ENCODE measurements at regions not wholly inside any gene's neighbourhood (a gene's known extent, or its start where the extent isn't known, plus 50 kb on each side); places are given as distances from the start of the nearest gene placed in this dataset.

GRCh38 chr9:90245661-90246060 is 397.0 kb downstream of the DIRAS2 start:
- no peak for TF ChIP-seq CTCF (IDR thresholded peaks at IDR 0.05; ENCODE audit: control insufficient read depth, extremely low read depth, insufficient read depth)
- no peak for DNase-seq (ENCODE audit: low read depth)
- no peak overlapping the region for H3K4me3 ChIP-seq (ENCODE audit: low read depth, low read length)

GRCh38 chr9:90249094-90249493 is 393.5 kb downstream of the DIRAS2 start:
- no peak for TF ChIP-seq CTCF (IDR thresholded peaks at IDR 0.05; ENCODE audit: control insufficient read depth, extremely low read depth, insufficient read depth)
- H3K4me3 ChIP-seq (ENCODE audit: low read depth, low read length) = no peak overlapping the region
- DNase-seq (ENCODE audit: low read depth) = peak; percentile 63

DNA sequence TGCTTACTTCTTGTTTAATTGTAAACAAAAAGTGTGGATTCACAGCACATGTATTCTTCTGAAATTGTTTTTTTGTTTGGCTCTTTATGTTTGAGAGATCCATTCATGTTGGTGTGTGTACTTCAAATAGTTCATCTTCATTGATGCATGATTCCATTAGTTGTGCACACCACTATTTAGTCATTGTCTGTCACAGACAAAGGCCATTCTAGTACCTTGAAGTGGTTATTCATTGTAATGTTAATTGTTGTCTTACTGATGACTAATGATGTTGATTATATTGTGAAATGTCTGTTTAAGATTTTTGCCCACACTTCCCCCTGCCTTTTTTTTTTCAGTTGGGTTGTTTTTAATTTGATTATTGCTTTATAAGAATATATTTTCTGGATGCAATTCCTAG is 391.3 kb downstream of the DIRAS2 start:
- DNase-seq (ENCODE audit: low read depth) = no peak
- no peak for TF ChIP-seq CTCF (IDR thresholded peaks at IDR 0.05; ENCODE audit: control insufficient read depth, extremely low read depth, insufficient read depth)
- no peak overlapping the region for H3K4me3 ChIP-seq (ENCODE audit: low read depth, low read length)

GRCh38 chr9:90256345-90256744 is 386.3 kb downstream of the DIRAS2 start:
- TF ChIP-seq CTCF (IDR thresholded peaks at IDR 0.05; ENCODE audit: control insufficient read depth, extremely low read depth, insufficient read depth) = no peak
- no peak for DNase-seq (ENCODE audit: low read depth)
- H3K4me3 ChIP-seq (ENCODE audit: low read depth, low read length) = no peak overlapping the region

- H3K4me3 ChIP-seq (ENCODE audit: low read depth, low read length) = no peak overlapping the region
- no peak for DNase-seq (ENCODE audit: low read depth)
- TF ChIP-seq CTCF (IDR thresholded peaks at IDR 0.05; ENCODE audit: control insufficient read depth, extremely low read depth, insufficient read depth) = no peak
These were observed 383.0 kb downstream of the DIRAS2 start for GRCh38 chr9:90259311-90260246.

GRCh38 chr9:90261698-90262097 is 380.9 kb downstream of the DIRAS2 start:
- no peak for DNase-seq (ENCODE audit: low read depth)
- no peak overlapping the region for H3K4me3 ChIP-seq (ENCODE audit: low read depth, low read length)
- no peak for TF ChIP-seq CTCF (IDR thresholded peaks at IDR 0.05; ENCODE audit: control insufficient read depth, extremely low read depth, insufficient read depth)

GRCh38 chr9:90268613-90269012 is 374.0 kb downstream of the DIRAS2 start:
- no peak for DNase-seq (ENCODE audit: low read depth)
- no peak overlapping the region for H3K4me3 ChIP-seq (ENCODE audit: low read depth, low read length)
- no peak for TF ChIP-seq CTCF (IDR thresholded peaks at IDR 0.05; ENCODE audit: control insufficient read depth, extremely low read depth, insufficient read depth)
